ENCODE measurements at regions not wholly inside any gene's neighbourhood (a gene's known extent, or its start where the extent isn't known, plus 50 kb on each side); places are given as distances from the start of the nearest gene placed in this dataset.

DNA sequence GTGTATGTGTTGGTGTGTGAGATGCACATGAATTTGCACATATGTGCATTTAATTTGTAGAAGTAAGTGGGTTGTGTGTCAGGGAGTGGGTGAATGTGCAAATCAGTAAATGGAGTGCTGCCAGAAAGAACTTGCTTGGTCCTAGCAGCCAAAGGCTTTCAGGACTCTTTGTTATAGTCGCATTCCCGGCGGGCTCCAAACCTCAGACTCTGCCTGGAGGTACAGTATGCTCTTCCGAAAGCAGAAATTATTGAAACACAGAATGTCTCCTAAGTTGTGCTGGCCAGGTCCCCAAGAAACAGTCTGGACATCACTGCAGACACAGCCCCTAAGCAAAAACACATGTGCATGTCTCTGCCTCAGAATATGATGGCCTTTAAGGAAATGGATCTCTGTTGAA is 232.4 kb downstream of the INSIG2 start:
- TF ChIP-seq, protein P1, sequence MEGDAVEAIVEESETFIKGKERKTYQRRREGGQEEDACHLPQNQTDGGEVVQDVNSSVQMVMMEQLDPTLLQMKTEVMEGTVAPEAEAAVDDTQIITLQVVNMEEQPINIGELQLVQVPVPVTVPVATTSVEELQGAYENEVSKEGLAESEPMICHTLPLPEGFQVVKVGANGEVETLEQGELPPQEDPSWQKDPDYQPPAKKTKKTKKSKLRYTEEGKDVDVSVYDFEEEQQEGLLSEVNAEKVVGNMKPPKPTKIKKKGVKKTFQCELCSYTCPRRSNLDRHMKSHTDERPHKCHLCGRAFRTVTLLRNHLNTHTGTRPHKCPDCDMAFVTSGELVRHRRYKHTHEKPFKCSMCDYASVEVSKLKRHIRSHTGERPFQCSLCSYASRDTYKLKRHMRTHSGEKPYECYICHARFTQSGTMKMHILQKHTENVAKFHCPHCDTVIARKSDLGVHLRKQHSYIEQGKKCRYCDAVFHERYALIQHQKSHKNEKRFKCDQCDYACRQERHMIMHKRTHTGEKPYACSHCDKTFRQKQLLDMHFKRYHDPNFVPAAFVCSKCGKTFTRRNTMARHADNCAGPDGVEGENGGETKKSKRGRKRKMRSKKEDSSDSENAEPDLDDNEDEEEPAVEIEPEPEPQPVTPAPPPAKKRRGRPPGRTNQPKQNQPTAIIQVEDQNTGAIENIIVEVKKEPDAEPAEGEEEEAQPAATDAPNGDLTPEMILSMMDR (IDR thresholded peaks at IDR 0.05): no peak
- no peak for TF ChIP-seq POLR2A (IDR thresholded peaks at IDR 0.05)

All from adrenal gland (tissue), 5 donors.